Mesendoderm (in vitro differentiated cells): ENCODE measurements at regions not wholly inside any gene's neighbourhood (a gene's known extent, or its start where the extent isn't known, plus 50 kb on each side); places are given as distances from the start of the nearest gene placed in this dataset.
"Not testable (repeated sequence)": the region's sequence is repeated elsewhere in the genome, so short reads cannot be mapped to it uniquely, and the experiment has no call there.

Experiments
- DNase-seq: peaks from one replicate; pipeline ENCODE4 v3.0.0; 2013
- H2AK5ac ChIP-seq: 2 replicates; pipeline ENCODE4 v1.6.1; 2013; ENCODE audit warnings: low read length, inconsistent platforms
- H2BK120ac ChIP-seq: 2 replicates; pipeline ENCODE4 v1.6.1; 2013; ENCODE audit warnings: low read depth, mild to moderate bottlenecking, low read length, moderate library complexity, mixed read lengths
- H2BK15ac ChIP-seq: replicated peaks from 2 replicates; pipeline ENCODE4 v1.6.1; 2013; ENCODE audit warnings: low read depth, mild to moderate bottlenecking, moderate library complexity
- H2BK5ac ChIP-seq: 2 replicates; pipeline ENCODE4 v1.6.1; 2013; ENCODE audit warnings: low read length, inconsistent platforms
- H3K18ac ChIP-seq: 2 replicates; pipeline ENCODE4 v1.6.1; 2013; ENCODE audit warnings: mild to moderate bottlenecking, low read length, mixed read lengths
- H3K23ac ChIP-seq: one replicate; pipeline ENCODE4 v1.6.1; 2013; ENCODE audit warnings: low read length
- H3K27ac ChIP-seq: 2 replicates; pipeline ENCODE4 v1.5.1; 2013; ENCODE audit warnings: low read depth, mild to moderate bottlenecking, inconsistent platforms, low read length, moderate library complexity
- H3K27me3 ChIP-seq: 2 replicates; pipeline ENCODE4 v1.6.1; 2013; ENCODE audit warnings: low read length, control low read depth, mild to moderate bottlenecking, inconsistent platforms; ENCODE audit not compliant: insufficient read depth, poor library complexity
- H3K36me3 ChIP-seq: 2 replicates; pipeline ENCODE4 v1.6.1; 2013; ENCODE audit warnings: low read length, inconsistent platforms; ENCODE audit not compliant: control insufficient read depth, insufficient read depth
- H3K4ac ChIP-seq: one replicate; pipeline ENCODE4 v1.6.1; 2013; ENCODE audit warnings: low read depth, mild to moderate bottlenecking, low read length, moderate library complexity
- H3K4me1 ChIP-seq: 2 replicates; pipeline ENCODE4 v1.6.1; 2013; ENCODE audit warnings: low read depth, low read length, inconsistent platforms; ENCODE audit not compliant: control insufficient read depth
- H3K4me2 ChIP-seq: 2 replicates; pipeline ENCODE4 v1.6.1; 2013; ENCODE audit warnings: low read length
- H3K4me3 ChIP-seq: 2 replicates; pipeline ENCODE4 v1.5.1; 2013; ENCODE audit warnings: mild to moderate bottlenecking, low read length
- H3K56ac ChIP-seq: one replicate; pipeline ENCODE4 v1.6.1; 2013; ENCODE audit warnings: low read length
- H3K79me1 ChIP-seq: 2 replicates; pipeline ENCODE4 v1.6.1; 2013; ENCODE audit warnings: low read length, inconsistent platforms
- H3K79me2 ChIP-seq: 2 replicates; pipeline ENCODE4 v1.6.1; 2013; ENCODE audit warnings: mild to moderate bottlenecking, low read length; ENCODE audit not compliant: control insufficient read depth, insufficient read depth
- H3K9ac ChIP-seq: 2 replicates; pipeline ENCODE4 v1.6.1; 2013; ENCODE audit warnings: low read length, inconsistent platforms
- H4K5ac ChIP-seq: one replicate; pipeline ENCODE4 v1.6.1; 2013; ENCODE audit warnings: low read length
- H4K8ac ChIP-seq: one replicate; pipeline ENCODE4 v1.6.1; 2013; ENCODE audit warnings: low read depth, mild to moderate bottlenecking, control low read depth, low read length, moderate library complexity
- WGBS: extraction: QIAGEN DNeasy Blood & Tissue Kit; methylation state at CpG from one replicate; pipeline ENCODE4 v1.1.7; 2013; ENCODE audit warnings: low lambda C conversion rate, missing lambda C conversion rate; ENCODE audit not compliant: insufficient coverage; ENCODE audit errors: extremely low coverage; 5-methylcytosine and 5-hydroxymethylcytosine counted together

DNA sequence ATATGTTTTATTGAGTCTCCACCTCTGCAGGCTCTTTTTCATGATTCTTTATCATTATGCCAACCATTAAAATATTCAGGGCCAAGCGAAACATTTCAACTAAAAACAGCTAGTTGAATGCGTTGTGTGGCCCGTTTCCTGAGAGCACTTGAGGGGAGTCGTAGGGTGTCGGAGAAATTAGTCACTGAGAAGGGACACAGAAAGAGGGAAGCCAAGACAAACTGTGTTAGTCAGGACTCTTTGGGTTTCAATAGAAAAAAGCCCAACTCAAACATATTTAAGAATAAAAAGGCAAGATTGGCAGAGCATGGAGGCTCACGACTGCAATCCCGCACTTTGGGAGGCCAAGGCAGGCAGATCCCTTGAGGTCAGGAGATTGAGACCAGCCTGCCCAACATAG lies 58.9 kb downstream of the MAFB start:
- Histone ChIP-seq H2BK120ac (no peak overlapping the region), H3K56ac (no peak overlapping the region), H3K36me3 (no peaks in the 10 kb centered on the region), H3K27ac (no peak overlapping the region), H3K23ac (no peak overlapping the region), H2BK15ac (no peak overlapping the region), H3K27me3 (no peaks in the 10 kb centered on the region), H2AK5ac (no peak overlapping the region), H3K4me3 (no peak overlapping the region), H3K9ac (no peak overlapping the region), H4K5ac (no peak overlapping the region), H3K4me2 (no peak overlapping the region), H3K4me1 (no peaks in the 10 kb centered on the region), H3K18ac (no peak overlapping the region), H2BK5ac (no peak overlapping the region), H3K79me2 (no peaks in the 10 kb centered on the region), H3K79me1 (no peaks in the 10 kb centered on the region), H4K8ac (no peak overlapping the region), H3K4ac (no peak overlapping the region)
- WGBS: no CpG with 5 or more reads among the region's 7 CpGs
- DNase-seq: no peak

DNA sequence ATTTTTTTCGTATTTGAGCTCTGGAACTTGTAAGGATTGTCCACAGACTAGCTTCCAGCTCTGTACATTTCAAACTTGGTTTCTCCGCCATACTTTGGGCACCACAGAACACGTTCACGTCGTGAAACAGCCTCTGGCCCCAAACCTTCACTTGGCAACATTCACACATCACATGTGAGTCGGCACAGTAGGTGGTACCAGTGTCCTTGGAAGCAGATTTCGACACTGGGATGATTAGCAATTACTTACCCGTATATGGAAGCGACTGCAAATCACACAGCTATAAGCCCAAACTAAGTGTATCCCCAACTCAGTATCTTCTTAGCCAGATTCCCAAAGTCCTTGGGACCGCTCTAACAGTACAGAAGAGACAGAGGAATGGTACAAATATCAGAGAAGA lies 60.2 kb downstream of the MAFB start:
- H3K27ac ChIP-seq: no peak overlapping the region
- H3K36me3 ChIP-seq: no peaks in the 10 kb centered on the region
- no peak overlapping the region for H3K9ac ChIP-seq
- H3K4me2 ChIP-seq: no peak overlapping the region
- H2BK120ac ChIP-seq: no peak overlapping the region
- H3K79me1 ChIP-seq: no peaks in the 10 kb centered on the region
- no peak overlapping the region for H3K4me3 ChIP-seq
- DNase-seq: peak; percentile 48
- H3K4me1 ChIP-seq: no peaks in the 10 kb centered on the region
- no peak overlapping the region for H2BK15ac ChIP-seq
- H3K18ac ChIP-seq: no peak overlapping the region
- no peaks in the 10 kb centered on the region for H3K79me2 ChIP-seq
- no peak overlapping the region for H3K56ac ChIP-seq
- H2AK5ac ChIP-seq: no peak overlapping the region
- H3K4ac ChIP-seq: no peak overlapping the region
- no peak overlapping the region for H2BK5ac ChIP-seq
- no peak overlapping the region for H4K5ac ChIP-seq
- no peak overlapping the region for H4K8ac ChIP-seq
- no peaks in the 10 kb centered on the region for H3K27me3 ChIP-seq
- no CpG with 5 or more reads among the region's 10 CpGs for WGBS
- H3K23ac ChIP-seq: no peak overlapping the region

DNA sequence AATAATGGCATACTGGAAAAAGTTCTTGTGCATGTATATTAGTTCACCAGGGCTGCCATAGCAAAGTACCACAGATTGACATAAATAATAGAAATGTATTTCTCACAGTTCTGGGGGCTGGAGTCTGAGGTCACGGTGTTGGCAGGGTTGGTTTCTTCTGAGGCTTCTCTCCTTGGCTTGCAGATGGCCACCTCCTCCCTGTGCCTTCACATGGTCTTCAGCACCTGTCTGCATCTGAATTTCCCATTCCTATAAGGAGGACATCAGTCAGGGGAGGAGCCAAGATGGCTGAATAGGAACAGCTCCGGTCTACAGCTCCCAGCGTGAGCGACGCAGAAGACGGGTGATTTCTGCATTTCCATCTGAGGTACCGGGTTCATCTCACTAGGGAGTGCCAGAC lies 70.0 kb downstream of the MAFB start:
- H4K5ac ChIP-seq, H2BK5ac ChIP-seq, H4K8ac ChIP-seq, H3K27ac ChIP-seq, H3K4me2 ChIP-seq, H3K79me1 ChIP-seq, H3K4me1 ChIP-seq, H3K4me3 ChIP-seq, H2BK120ac ChIP-seq, H3K27me3 ChIP-seq, H3K79me2 ChIP-seq, H3K18ac ChIP-seq, H3K9ac ChIP-seq, H2AK5ac ChIP-seq, H3K36me3 ChIP-seq, DNase-seq, H2BK15ac ChIP-seq, H3K4ac ChIP-seq, H3K23ac ChIP-seq, H3K56ac ChIP-seq: not testable (repeated sequence)
- WGBS: no CpG with 5 or more reads among the region's 7 CpGs

DNA sequence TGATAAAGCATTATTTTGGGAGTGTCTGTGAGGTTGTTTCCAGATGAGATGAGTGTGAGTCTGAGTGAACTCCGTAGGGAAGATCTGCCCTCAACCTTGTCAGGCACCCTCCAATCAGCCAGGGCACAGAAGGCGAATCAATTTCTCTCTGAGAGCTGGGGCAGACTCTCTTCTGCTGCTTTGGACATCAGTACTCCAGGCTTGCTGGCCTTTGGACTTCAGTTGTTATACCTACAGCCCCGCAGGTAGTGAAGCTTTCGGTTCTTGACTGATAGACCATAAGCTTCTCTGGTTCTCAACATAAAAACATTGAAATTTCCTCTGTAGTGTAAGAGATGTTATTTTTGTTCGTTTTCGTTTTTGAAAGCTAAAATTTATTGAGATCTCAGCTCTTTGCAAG lies 71.4 kb downstream of the MAFB start:
- Histone ChIP-seq H3K79me1 (no peaks in the 10 kb centered on the region), H3K4me1 (no peaks in the 10 kb centered on the region), H3K4me2 (no peak overlapping the region), H3K18ac (no peak overlapping the region), H3K79me2 (no peaks in the 10 kb centered on the region), H3K36me3 (no peaks in the 10 kb centered on the region), H4K5ac (no peak overlapping the region), H4K8ac (no peak overlapping the region), H3K27ac (no peak overlapping the region), H2BK5ac (no peak overlapping the region), H3K4ac (no peak overlapping the region), H3K27me3 (no peaks in the 10 kb centered on the region), H2BK120ac (no peak overlapping the region), H3K56ac (no peak overlapping the region), H2BK15ac (no peak overlapping the region), H3K9ac (no peak overlapping the region), H3K4me3 (no peak overlapping the region), H2AK5ac (no peak overlapping the region), H3K23ac (no peak overlapping the region)
- WGBS: no CpG with 5 or more reads among the region's 6 CpGs
- no peak for DNase-seq

DNA sequence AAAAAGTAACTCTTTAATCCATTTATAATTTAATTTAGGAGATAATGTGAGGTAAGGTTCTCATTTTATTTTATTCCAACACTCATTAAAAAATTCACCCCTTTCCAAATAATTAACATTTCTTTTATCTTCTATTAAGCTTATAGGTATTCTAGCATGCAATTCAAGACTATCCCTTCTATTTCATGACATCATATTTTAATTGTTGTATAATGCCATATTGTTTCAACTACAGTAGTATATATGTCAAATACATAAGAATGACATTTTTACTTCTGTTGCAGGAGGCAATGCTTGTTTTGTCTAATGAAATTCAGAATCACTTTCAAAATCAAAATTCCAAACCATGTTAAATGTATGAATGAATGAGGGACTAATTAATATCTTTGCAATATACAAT lies 76.2 kb downstream of the MAFB start:
- DNase-seq: no peak
- Histone ChIP-seq H3K79me2 (no peaks in the 10 kb centered on the region), H3K4me3 (no peak overlapping the region), H2AK5ac (no peak overlapping the region), H3K4me1 (peaks cover 4% of the 10 kb centered on the region), H3K27me3 (no peaks in the 10 kb centered on the region), H4K8ac (no peak overlapping the region), H3K4ac (no peak overlapping the region), H2BK5ac (no peak overlapping the region), H3K79me1 (no peaks in the 10 kb centered on the region), H2BK15ac (no peak overlapping the region), H3K36me3 (no peaks in the 10 kb centered on the region), H3K23ac (no peak overlapping the region), H3K9ac (no peak overlapping the region), H3K56ac (no peak overlapping the region), H3K4me2 (no peak overlapping the region), H2BK120ac (no peak overlapping the region), H3K18ac (no peak overlapping the region), H4K5ac (no peak overlapping the region), H3K27ac (no peak overlapping the region)

DNA sequence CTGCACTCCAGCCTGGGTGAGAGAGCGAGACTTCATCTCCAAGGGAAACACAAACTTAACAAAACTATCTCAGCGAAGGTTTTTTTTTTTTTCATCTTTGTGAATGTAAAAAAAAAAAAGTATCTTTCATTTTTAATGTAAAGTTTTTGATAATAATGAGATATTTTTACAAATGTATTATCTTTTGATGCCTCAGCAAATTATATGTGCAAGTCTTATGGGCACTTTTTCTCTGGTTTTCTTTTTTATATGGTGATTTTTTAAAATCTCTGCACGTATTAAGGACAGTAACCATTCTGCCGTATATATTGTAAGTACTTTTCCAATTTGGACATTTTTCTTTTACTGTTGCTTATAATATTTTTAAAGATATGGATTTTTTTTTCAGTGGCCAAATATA lies 76.8 kb downstream of the MAFB start:
- WGBS: no CpG with 5 or more reads among the region's 4 CpGs

More for the DNA sequence above, 76.8 kb downstream of the MAFB start:
- Histone ChIP-seq H3K79me1 (no peaks in the 10 kb centered on the region), H2BK5ac (no peak overlapping the region), H3K9ac (no peak overlapping the region), H3K18ac (no peak overlapping the region), H3K4me2 (no peak overlapping the region), H3K23ac (no peak overlapping the region), H4K5ac (no peak overlapping the region), H4K8ac (no peak overlapping the region), H3K27me3 (no peaks in the 10 kb centered on the region), H2BK15ac (no peak overlapping the region), H3K4ac (no peak overlapping the region), H3K4me3 (no peak overlapping the region), H3K79me2 (no peaks in the 10 kb centered on the region), H3K36me3 (no peaks in the 10 kb centered on the region), H2BK120ac (no peak overlapping the region), H3K4me1 (peaks cover 4% of the 10 kb centered on the region), H3K56ac (no peak overlapping the region), H2AK5ac (no peak overlapping the region), H3K27ac (no peak overlapping the region)
- DNase-seq: no peak
